Middle frontal gyrus (tissue), 1 donor: ENCODE measurements at regions not wholly inside any gene's neighbourhood (a gene's known extent, or its start where the extent isn't known, plus 50 kb on each side); places are given as distances from the start of the nearest gene placed in this dataset.
"Not testable (repeated sequence)": the region's sequence is repeated elsewhere in the genome, so short reads cannot be mapped to it uniquely, and the experiment has no call there.

ENCODE experiments used
- DNase-seq: peaks from one replicate; pipeline ENCODE4 v3.0.0-alpha.2; 2015; ENCODE audit warnings: low spot score; ENCODE audit errors: extremely low spot score

GRCh38 chrX:27162496-27162895 lies 300.6 kb downstream of the PPP4R3C start:
- no peak for DNase-seq

- not testable (repeated sequence) for DNase-seq
These were observed 306.2 kb downstream of the PPP4R3C start for GRCh38 chrX:27156921-27157320.

GRCh38 chrX:27136325-27136724 lies 326.8 kb downstream of the PPP4R3C start:
- no peak for DNase-seq

- DNase-seq, result no peak
These were observed 330.3 kb downstream of the PPP4R3C start for GRCh38 chrX:27132862-27133261.

- DNase-seq, result not testable (repeated sequence)
These were observed 376.0 kb downstream of the PPP4R3C start for GRCh38 chrX:27087176-27087575.

- no peak for DNase-seq
These were observed 376.9 kb downstream of the PPP4R3C start for GRCh38 chrX:27086237-27086636.

- no peak for DNase-seq
These were observed 377.8 kb downstream of the PPP4R3C start for GRCh38 chrX:27085346-27085745.

GRCh38 chrX:27078371-27078770 lies 384.8 kb downstream of the PPP4R3C start:
- DNase-seq, result no peak

GRCh38 chrX:27057883-27058282 lies 405.3 kb downstream of the PPP4R3C start:
- DNase-seq, result no peak

GRCh38 chrX:27039332-27039731 lies 423.8 kb downstream of the PPP4R3C start:
- no peak for DNase-seq

- DNase-seq, result no peak
These were observed 454.7 kb downstream of the PPP4R3C start for GRCh38 chrX:27008486-27008885.

- DNase-seq, result no peak
These were observed 463.5 kb downstream of the PPP4R3C start for GRCh38 chrX:26999634-27000033.

GRCh38 chrX:26958261-26958660 lies 504.9 kb downstream of the PPP4R3C start:
- DNase-seq, result no peak

GRCh38 chrX:26954029-26954428 lies 509.1 kb downstream of the PPP4R3C start:
- no peak for DNase-seq

GRCh38 chrX:26952213-26952612 lies 510.9 kb downstream of the PPP4R3C start:
- DNase-seq, result no peak

- DNase-seq, result no peak
These were observed 535.7 kb downstream of the PPP4R3C start for GRCh38 chrX:26927419-26927818.

- DNase-seq, result no peak
These were observed 538.1 kb downstream of the PPP4R3C start for GRCh38 chrX:26925088-26925487.

GRCh38 chrX:26922278-26922677 lies 540.9 kb downstream of the PPP4R3C start:
- DNase-seq, result no peak

- no peak for DNase-seq
These were observed 544.5 kb downstream of the PPP4R3C start for GRCh38 chrX:26918631-26919030.

GRCh38 chrX:26916991-26917390 lies 546.1 kb downstream of the PPP4R3C start:
- DNase-seq, result no peak

GRCh38 chrX:26915064-26915463 lies 548.1 kb downstream of the PPP4R3C start:
- DNase-seq, result no peak

- no peak for DNase-seq
These were observed 548.9 kb downstream of the PPP4R3C start for GRCh38 chrX:26914232-26914631.

- not testable (repeated sequence) for DNase-seq
These were observed 551.4 kb downstream of the PPP4R3C start for GRCh38 chrX:26911785-26912184.

- no peak for DNase-seq
These were observed 553.4 kb downstream of the PPP4R3C start for GRCh38 chrX:26909728-26910127.
